Transverse colon (tissue), 4 donors: ENCODE measurements at regions not wholly inside any gene's neighbourhood (a gene's known extent, or its start where the extent isn't known, plus 50 kb on each side); places are given as distances from the start of the nearest gene placed in this dataset.

Experiments
- DNase-seq: peaks from one replicate; pipeline ENCODE4 v3.0.0-alpha.2; 2019
- H3K27ac ChIP-seq, 4 donors: fragments of 200-600 bp; sonication (generic); 2 replicates each; pipeline ENCODE4 v1.5.1; 2016 to 2018; ENCODE audit warnings: inconsistent platforms in 4 of 4
- H3K27me3 ChIP-seq: fragments of 200-600 bp; sonication (generic); 2 replicates; pipeline ENCODE4 v1.5.1; 2017; ENCODE audit warnings: inconsistent platforms
- H3K36me3 ChIP-seq, 4 donors: fragments of 200-600 bp; sonication (generic); 2 replicates each; pipeline ENCODE4 v1.5.1; 2017 to 2019; ENCODE audit warnings: inconsistent platforms in 4 of 4
- H3K4me1 ChIP-seq, 4 donors: fragments of 200-600 bp; sonication (generic); 2 replicates each; pipeline ENCODE4 v1.5.1; 2017 to 2020; ENCODE audit warnings: inconsistent platforms in 4 of 4
- H3K4me3 ChIP-seq, 4 donors: fragments of 200-600 bp; sonication (generic); 1 replicate in 1 of 4; 2 replicates in 3 of 4; pipeline versions ENCODE4 v1.5.1 to v1.6.1; 2017 to 2019; ENCODE audit warnings: inconsistent platforms in 4 of 4
- H3K9me3 ChIP-seq, 2 donors: fragments of 200-600 bp; sonication (generic); 2 replicates each; pipeline ENCODE4 v1.5.1; 2017 to 2019; ENCODE audit warnings: inconsistent platforms in 2 of 2
- CTCF ChIP-seq, 5 experiments: fragments of 200-600 bp in 3 of 5; fragments of 450-650 bp in 2 of 5; sonication (generic) in 3 of 5; IDR thresholded peaks; 1 replicate in 2 of 5; 2 replicates in 3 of 5; pipeline ENCODE4 v1.5.1; 2016 to 2017; ENCODE audit warnings: antibody characterized with exemption in 5 of 5, inconsistent platforms in 3 of 5, mild to moderate bottlenecking in 2 of 5, moderate library complexity in 1 of 5
- EP300 ChIP-seq: sonication (generic); formaldehyde crosslinking; IDR thresholded peaks from one replicate; pipeline ENCODE4 v1.6.1; 2017; ENCODE audit warnings: antibody characterized with exemption, low read depth
- POLR2A ChIP-seq: fragments of 450-650 bp; IDR thresholded peaks from one replicate; pipeline ENCODE4 v1.6.1; 2016; ENCODE audit warnings: antibody characterized with exemption, mild to moderate bottlenecking, moderate library complexity
- POLR2AphosphoS5 ChIP-seq, 3 donors: sonication (generic); formaldehyde crosslinking; IDR thresholded peaks; one replicate each; pipeline ENCODE4 v1.6.1; 2016; ENCODE audit warnings: antibody characterized with exemption in 3 of 3
- WGBS, 2 donors: methylation state at CpG; one replicate each; pipeline ENCODE4 v1.1.5; 2018; ENCODE audit warnings: low coverage in 1 of 2; 5-methylcytosine and 5-hydroxymethylcytosine counted together
- in situ Hi-C, 4 donors: fragments of 200-750 bp; cut with MboI; loops; one replicate each; pipeline versions ENCODE4 v1.15.0 to v1.15.1; 2017; ENCODE audit warnings: low sequenced_read_pairs in 3 of 4, low pct_ligation_motif_present in 1 of 4, low pct_unique_long_range_greater_than_20kb in 1 of 4
- intact Hi-C: fragments of 100-400 bp; cut with DNase I; formaldehyde crosslinking; loops from one replicate; pipeline ENCODE4 v1.15.1; 2023; ENCODE audit warnings: low total_unique reads

GRCh38 chr6:115287467-115287866, 773.2 kb downstream of the FRK start:
- in situ Hi-C loops = no loop called here

GRCh38 chr6:115276881-115277565, 783.7 kb downstream of the FRK start:
- Histone ChIP-seq H3K4me1 (no peaks in the 10 kb centered on the region), H3K36me3 (no peaks in the 10 kb centered on the region), H3K27me3 (no peaks in the 10 kb centered on the region), H3K27ac (no peak overlapping the region), H3K4me3 (no peak overlapping the region), H3K9me3 (no peaks in the 10 kb centered on the region)
- intact Hi-C loops (no loop called here), in situ Hi-C loops (no loop called here)
- WGBS, 2 donors = 63 to 86% methylated on average over 3 of the region's 3 CpGs
- TF ChIP-seq EP300 (no peak), POLR2AphosphoS5 (IDR thresholded peaks at IDR 0.05) (no peak), POLR2A (no peak), CTCF (IDR thresholded peaks at IDR 0.05) (no peak)
- DNase-seq = no peak

More at GRCh38 chr6:115287467-115287866, 773.2 kb downstream of the FRK start:
- H3K4me3 ChIP-seq = no peak overlapping the region
- H3K4me1 ChIP-seq = no peaks in the 10 kb centered on the region
- TF ChIP-seq CTCF (IDR thresholded peaks at IDR 0.05) (no peak), EP300 (no peak), POLR2A (no peak), POLR2AphosphoS5 (IDR thresholded peaks at IDR 0.05) (no peak)
- DNase-seq = no peak
- H3K27me3 ChIP-seq = no peaks in the 10 kb centered on the region
- no peak overlapping the region for H3K27ac ChIP-seq
- H3K36me3 ChIP-seq = no peaks in the 10 kb centered on the region
- H3K9me3 ChIP-seq = no peaks in the 10 kb centered on the region
- WGBS, 2 donors = 81% methylated on average over 4 of the region's 4 CpGs; no CpG with 5 or more reads in 1 of the 2 donors
- intact Hi-C loops = no loop called here

GRCh38 chr6:115272311-115272710, 788.4 kb downstream of the FRK start:
- H3K4me3 ChIP-seq = no peak overlapping the region
- no peak for DNase-seq
- no peaks in the 10 kb centered on the region for H3K36me3 ChIP-seq
- in situ Hi-C loops (no loop called here), intact Hi-C loops (no loop called here)
- H3K27ac ChIP-seq = no peak overlapping the region
- no peaks in the 10 kb centered on the region for H3K27me3 ChIP-seq
- TF ChIP-seq POLR2AphosphoS5 (IDR thresholded peaks at IDR 0.05) (no peak), EP300 (no peak), POLR2A (no peak), CTCF (IDR thresholded peaks at IDR 0.05) (no peak)
- H3K4me1 ChIP-seq = no peaks in the 10 kb centered on the region
- H3K9me3 ChIP-seq = no peaks in the 10 kb centered on the region

GRCh38 chr6:115271434-115271833, 789.3 kb downstream of the FRK start:
- Histone ChIP-seq H3K27ac (no peak overlapping the region), H3K4me3 (no peak overlapping the region), H3K9me3 (no peaks in the 10 kb centered on the region), H3K36me3 (no peaks in the 10 kb centered on the region), H3K4me1 (no peaks in the 10 kb centered on the region), H3K27me3 (no peaks in the 10 kb centered on the region)
- 49 to 70% methylated on average over 3 to 5 of the region's 5 CpGs for WGBS, 2 donors
- intact Hi-C loops = no loop called here
- in situ Hi-C loops = no loop called here
- DNase-seq = no peak
- no peak for TF ChIP-seq POLR2AphosphoS5 (IDR thresholded peaks at IDR 0.05)
- no peak for TF ChIP-seq POLR2A
- no peak for TF ChIP-seq EP300
- no peak for TF ChIP-seq CTCF (IDR thresholded peaks at IDR 0.05)
